ENCODE measurements at regions not wholly inside any gene's neighbourhood (a gene's known extent, or its start where the extent isn't known, plus 50 kb on each side); places are given as distances from the start of the nearest gene placed in this dataset.

- Histone ChIP-seq H2BK5ac (ENCODE audit: low read depth, low read length) (no peak overlapping the region), H3K23ac (ENCODE audit: insufficient read length) (no peak overlapping the region), H4K8ac (ENCODE audit: extremely low read depth, insufficient read depth, low read length) (no peak overlapping the region), H2AFZ (ENCODE audit: low read length) (no peak overlapping the region), H4K5ac (ENCODE audit: insufficient read length, low read depth, low read length) (no peak overlapping the region), H3K18ac (ENCODE audit: extremely low read depth, low read length) (no peak overlapping the region), H3K27ac (ENCODE audit: low read depth, low read length) (no peak overlapping the region), H3K79me1 (ENCODE audit: low read depth, low read length) (no peaks in the 10 kb centered on the region), H2AK5ac (ENCODE audit: low read depth, low read length) (no peak overlapping the region), H3K4me1 (replicated peaks in 1 of 4; ENCODE audit: control insufficient read depth in 3 of 4, insufficient read depth in 4 of 4, low read length in 3 of 4) (peaks cover 0 to 6% (median 0%) of the 10 kb centered on the region in 4 experiments; a peak in 1 of 7 replicates), H3K14ac (ENCODE audit: insufficient read length) (no peak overlapping the region), H2BK12ac (ENCODE audit: low read depth, low read length) (no peak overlapping the region), H3K4me3 (ENCODE audit: extremely low read depth in 1 of 4, insufficient read depth in 2 of 4, low read depth in 3 of 4, low read length in 4 of 4) (no peak overlapping the region), H3K4me2 (ENCODE audit: insufficient read depth in 1 of 2, low read depth in 2 of 2, low read length in 2 of 2) (no peak overlapping the region), H2BK15ac (ENCODE audit: low read length) (no peak overlapping the region), H3K79me2 (ENCODE audit: control insufficient read depth in 1 of 2, insufficient read depth in 2 of 2, low read length in 2 of 2) (no peaks in the 10 kb centered on the region), H4K20me1 (replicated peaks in 1 of 2; ENCODE audit: control insufficient read depth in 1 of 2, insufficient read depth in 2 of 2, low read length in 2 of 2) (no peaks in the 10 kb centered on the region), H2BK20ac (ENCODE audit: low read length) (no peak overlapping the region), H3K4ac (replicated peaks; ENCODE audit: insufficient read length, low read depth, low read length) (no peak overlapping the region), H3K56ac (replicated peaks; ENCODE audit: insufficient read length, low read depth, low read length) (no peak overlapping the region), H3K9ac (replicated peaks in 1 of 4; ENCODE audit: extremely low read depth in 1 of 4, low read depth in 3 of 4, low read length in 3 of 4) (no peak overlapping the region), H3K23me2 (ENCODE audit: low read depth, low read length) (no peaks in the 10 kb centered on the region), H2BK120ac (replicated peaks; ENCODE audit: low read depth, low read length) (no peak overlapping the region), H4K91ac (replicated peaks; ENCODE audit: insufficient read length, low read length) (no peak overlapping the region), H3K9me3 (ENCODE audit: insufficient read depth in 2 of 2, low read depth in 1 of 2, low read length in 1 of 2) (peaks cover 4 to 5% of the 10 kb centered on the region in 2 experiments; a peak in 1 of 4 replicates), H3K27me3 (replicated peaks in 1 of 4; ENCODE audit: control insufficient read depth in 3 of 4, extremely low read depth in 1 of 4, insufficient read depth in 3 of 4, low read length in 3 of 4) (peaks cover 0 to 1% (median 0%) of the 10 kb centered on the region in 4 experiments; a peak in 1 of 7 replicates), H3K36me3 (ENCODE audit: control insufficient read depth in 2 of 4, insufficient read depth in 4 of 4, low read length in 3 of 4) (no peaks in the 10 kb centered on the region; a peak in 1 of 8 replicates)
- FAIRE-seq = no peak
- POLR2A ChIA-PET (ENCODE audit: partially characterized antibody) = no interaction called here
- CTCF ChIA-PET (ENCODE audit: partially characterized antibody) = interaction anchor here (0.6 to 2.0 kb wide), 2 partner anchors 50 to 64 kb away, joined by 3 to 4 read pairs; no protein-coding TSS in a partner anchor
- no peak for DNase-seq (ENCODE audit: low read depth in 1 of 2, low spot score in 2 of 2)
- TF ChIP-seq HDAC6 (IDR thresholded peaks at IDR 0.05; ENCODE audit: low read depth, low read length) = no peak
- TF ChIP-seq RFX5 (IDR thresholded peaks at IDR 0.05; ENCODE audit: borderline replicate concordance, low read depth, low read length) = no peak
- TF ChIP-seq SAP30 (IDR thresholded peaks at IDR 0.05; ENCODE audit: insufficient read depth, insufficient replicate concordance, low read length) = no peak
- no peak for TF ChIP-seq KDM4A (IDR thresholded peaks at IDR 0.05; ENCODE audit: low read depth, low read length, severe bottlenecking)
- no peak for TF ChIP-seq CBX8 (IDR thresholded peaks at IDR 0.05; ENCODE audit: borderline replicate concordance, low read depth, low read length)
- no peak for TF ChIP-seq POLR2A (IDR thresholded peaks at IDR 0.05; ENCODE audit: control extremely low read depth in 1 of 2, low read depth in 2 of 2, low read length in 2 of 2)
- TF ChIP-seq ATF2 (IDR thresholded peaks at IDR 0.05; ENCODE audit: low read length) = no peak
- TF ChIP-seq KDM1A (IDR thresholded peaks at IDR 0.05; ENCODE audit: borderline replicate concordance, low read length) = no peak
- no peak for TF ChIP-seq SRF (IDR thresholded peaks at IDR 0.05; ENCODE audit: low read depth, low read length)
- TF ChIP-seq RXRA (IDR thresholded peaks at IDR 0.05; ENCODE audit: insufficient read depth, low read depth, low read length) = no peak
- WGBS, 2 experiments (ENCODE audit: extremely low coverage in 1 of 2, insufficient coverage in 1 of 2, insufficient read length in 1 of 2, insufficient replicate concordance in 2 of 2, low coverage in 1 of 2, low lambda C conversion rate in 2 of 2, missing lambda C conversion rate in 1 of 2) = 93% methylated on average over 1 of the region's 1 CpG; no CpG with 5 or more reads in 1 of the 2 experiments
Measured at GRCh38 chr11:113604186-113604585, 101.9 kb downstream of the TMPRSS5 start.

Measured in H1 (cell line).